Retinal pigment epithelial cell (primary cell): ENCODE measurements at regions not wholly inside any gene's neighbourhood (a gene's known extent, or its start where the extent isn't known, plus 50 kb on each side); places are given as distances from the start of the nearest gene placed in this dataset.

Source experiments
- DNase-seq: peaks from one replicate; pipeline ENCODE4 v3.0.0-alpha.2; 2010; ENCODE audit warnings: low read depth
- H3K4me3 ChIP-seq: 2 replicates; pipeline ENCODE4 v1.5.1; 2011; ENCODE audit warnings: mild to moderate bottlenecking, low read length, control low read depth, moderate library complexity
- TF ChIP-seq, protein P1 (sequence below): conservative IDR thresholded peaks from 2 replicates; pipeline ENCODE4 v1.5.1; 2011; ENCODE audit warnings: low read depth, low read length, control low read depth, inconsistent platforms

DNA sequence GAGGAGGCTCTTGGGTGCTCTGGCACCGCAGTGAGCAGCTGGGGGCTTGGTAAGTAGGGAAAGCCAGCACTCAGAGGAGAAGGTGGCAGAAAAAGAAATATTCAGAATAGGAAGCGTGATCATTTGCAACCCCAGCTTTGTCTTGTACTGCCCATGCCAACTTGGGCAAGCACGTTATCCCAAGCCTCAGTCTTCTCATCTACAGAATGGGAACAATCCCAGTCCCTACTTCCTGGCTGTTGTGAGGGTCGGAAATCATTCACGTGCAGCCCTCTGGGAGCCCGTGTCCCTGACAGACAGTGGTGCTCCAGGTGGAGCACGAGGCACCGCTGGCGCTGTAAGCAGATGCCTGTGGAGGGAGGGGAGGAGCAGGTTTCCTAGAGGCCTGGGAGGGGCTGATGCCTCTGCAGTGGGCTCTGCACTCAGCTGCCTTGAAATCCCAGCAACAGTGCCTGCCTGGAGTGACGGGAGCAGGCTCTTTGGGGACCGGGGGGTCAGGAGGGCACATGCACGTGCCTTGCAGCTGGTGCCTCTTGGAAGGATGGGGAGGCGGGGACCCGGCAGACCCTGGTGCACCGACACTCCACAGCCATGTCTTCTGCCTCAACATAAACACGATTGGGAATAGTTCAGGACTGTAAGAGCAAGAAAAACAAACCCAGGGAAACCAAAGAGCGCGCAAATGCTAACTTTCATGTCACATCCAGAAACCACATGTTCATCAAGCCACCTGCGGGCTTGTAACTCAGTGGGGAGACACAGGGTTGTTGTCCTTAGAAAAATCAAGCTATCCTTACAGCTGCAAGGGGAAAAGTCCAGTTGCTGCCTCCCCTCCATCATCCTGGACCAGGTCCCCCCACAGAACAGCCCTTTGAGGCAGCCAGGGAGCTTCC is 86.5 kb upstream of the DIO3 start:
- DNase-seq, result no peak
- TF ChIP-seq, protein P1, sequence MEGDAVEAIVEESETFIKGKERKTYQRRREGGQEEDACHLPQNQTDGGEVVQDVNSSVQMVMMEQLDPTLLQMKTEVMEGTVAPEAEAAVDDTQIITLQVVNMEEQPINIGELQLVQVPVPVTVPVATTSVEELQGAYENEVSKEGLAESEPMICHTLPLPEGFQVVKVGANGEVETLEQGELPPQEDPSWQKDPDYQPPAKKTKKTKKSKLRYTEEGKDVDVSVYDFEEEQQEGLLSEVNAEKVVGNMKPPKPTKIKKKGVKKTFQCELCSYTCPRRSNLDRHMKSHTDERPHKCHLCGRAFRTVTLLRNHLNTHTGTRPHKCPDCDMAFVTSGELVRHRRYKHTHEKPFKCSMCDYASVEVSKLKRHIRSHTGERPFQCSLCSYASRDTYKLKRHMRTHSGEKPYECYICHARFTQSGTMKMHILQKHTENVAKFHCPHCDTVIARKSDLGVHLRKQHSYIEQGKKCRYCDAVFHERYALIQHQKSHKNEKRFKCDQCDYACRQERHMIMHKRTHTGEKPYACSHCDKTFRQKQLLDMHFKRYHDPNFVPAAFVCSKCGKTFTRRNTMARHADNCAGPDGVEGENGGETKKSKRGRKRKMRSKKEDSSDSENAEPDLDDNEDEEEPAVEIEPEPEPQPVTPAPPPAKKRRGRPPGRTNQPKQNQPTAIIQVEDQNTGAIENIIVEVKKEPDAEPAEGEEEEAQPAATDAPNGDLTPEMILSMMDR, result no peak
- no peak overlapping the region for H3K4me3 ChIP-seq

DNA sequence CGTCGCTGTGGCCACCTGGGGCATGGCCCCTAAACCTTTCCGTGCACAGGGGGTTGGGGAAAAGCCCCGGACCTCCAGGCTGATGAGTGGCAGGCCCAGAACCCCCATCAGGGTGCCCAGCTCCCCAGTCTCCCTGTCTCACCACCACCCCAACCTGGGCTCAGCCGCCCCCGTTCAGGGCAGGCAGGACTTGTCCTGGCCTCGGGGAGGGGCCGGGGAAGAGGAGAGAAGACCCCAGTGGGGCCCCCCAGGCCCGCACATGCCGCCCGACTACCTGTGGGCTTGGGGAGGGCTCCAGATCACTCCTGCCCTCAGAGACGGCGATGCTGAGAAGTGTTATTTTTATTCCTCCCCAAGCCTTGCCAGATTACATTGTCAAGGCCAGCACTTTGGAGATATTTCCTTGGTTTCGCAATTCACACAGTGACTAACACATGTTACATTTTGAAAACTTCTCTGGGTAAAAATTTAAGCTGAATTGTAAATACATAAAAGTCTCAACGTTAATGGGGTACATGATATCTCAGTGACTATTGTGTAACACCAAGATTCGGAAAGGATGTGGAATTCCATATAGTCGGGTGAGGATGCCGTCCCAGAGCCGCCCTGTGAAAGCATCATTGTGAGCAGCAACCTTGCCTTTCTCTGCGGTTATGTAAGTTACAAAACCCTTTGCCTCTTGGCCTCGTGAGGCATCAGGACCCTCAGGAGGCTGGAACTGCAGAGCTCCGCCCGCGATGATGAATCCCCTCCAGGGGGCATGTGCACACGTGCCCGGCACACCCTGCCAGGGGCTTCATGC is 85.6 kb upstream of the DIO3 start:
- H3K4me3 ChIP-seq, result no peak overlapping the region
- no peak for DNase-seq
- TF ChIP-seq, protein P1, result no peak

DNA sequence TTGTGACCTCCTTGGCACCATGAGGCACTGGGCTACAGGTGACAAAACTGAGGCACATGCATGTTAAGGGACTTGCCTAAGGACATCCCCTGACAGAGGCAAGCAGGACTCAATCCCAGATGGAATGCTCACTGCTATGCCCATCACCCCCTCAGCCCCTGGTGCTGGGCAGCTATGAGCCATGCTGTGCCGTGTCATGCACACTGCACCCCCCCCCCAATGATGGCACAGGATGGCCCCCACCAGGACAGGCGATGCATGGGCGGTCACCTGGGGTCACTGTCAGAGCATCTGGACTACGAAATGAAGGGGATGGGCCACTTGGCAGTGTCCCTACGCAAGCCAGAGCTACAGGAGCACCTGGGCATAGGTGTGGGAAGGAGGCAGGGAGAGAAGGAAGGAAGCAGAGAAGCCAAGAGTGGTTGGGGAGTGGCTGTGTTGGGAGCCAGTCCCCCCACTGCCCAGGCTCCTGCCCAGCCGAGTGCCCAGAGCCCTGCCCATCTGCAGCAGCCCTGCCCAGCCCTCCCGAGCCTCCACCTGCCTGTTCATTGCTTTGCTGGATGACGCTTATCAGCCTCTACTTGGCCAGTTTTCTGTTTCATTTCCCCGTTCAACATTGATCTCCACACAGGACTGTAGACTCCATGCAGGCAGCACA is 84.9 kb upstream of the DIO3 start:
- no peak for DNase-seq
- TF ChIP-seq, protein P1, result no peak
- no peak overlapping the region for H3K4me3 ChIP-seq

DNA sequence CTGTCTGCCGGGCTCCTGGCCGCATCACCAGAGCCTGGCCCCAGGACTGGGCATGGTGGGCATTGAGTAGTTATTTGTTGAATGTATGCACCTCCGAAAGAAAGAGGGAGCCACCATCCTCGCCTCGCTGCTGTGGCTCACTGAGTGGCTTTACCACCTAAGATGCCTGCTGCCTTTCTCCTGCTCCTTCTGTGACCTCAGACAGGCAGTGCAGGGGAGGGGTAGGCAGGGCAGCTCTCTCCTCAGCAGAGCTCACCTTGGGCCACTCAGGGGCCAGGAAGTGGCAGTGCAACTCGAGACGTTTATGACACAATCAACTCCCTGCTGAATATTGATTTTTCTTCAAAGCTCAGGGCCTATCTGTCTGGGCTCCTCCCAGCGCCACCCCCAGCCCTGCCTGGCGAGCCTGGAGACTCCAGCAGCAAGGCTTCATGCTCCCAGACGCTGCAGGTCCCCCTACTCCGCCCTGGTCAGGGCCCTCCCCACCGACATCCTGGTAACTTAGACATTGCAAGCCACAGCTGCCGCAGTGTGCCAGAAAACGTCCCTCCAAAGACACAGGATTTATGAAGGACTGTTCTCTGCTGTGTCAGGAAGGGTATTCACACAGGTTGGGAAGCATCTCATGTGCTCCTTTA is 84.3 kb upstream of the DIO3 start:
- TF ChIP-seq, protein P1, result no peak
- no peak for DNase-seq
- no peak overlapping the region for H3K4me3 ChIP-seq

DNA sequence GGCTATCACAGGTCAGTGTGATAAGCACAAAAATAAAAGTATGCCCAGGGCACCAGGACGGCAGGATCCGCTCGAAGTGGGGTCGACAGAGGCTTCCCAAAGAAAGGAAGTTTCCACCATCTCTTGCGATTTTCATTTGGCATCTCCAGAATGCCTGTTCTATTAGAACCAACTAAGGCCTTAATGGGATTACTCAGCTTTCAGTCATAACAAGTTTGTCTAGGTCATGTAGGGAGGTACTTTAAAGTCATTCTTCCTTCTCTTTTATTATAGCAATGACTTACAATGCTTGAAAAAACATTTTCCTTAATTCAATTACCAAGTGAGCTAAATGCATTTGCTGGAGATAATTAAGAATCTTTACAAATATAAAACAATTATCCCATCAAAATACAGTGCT is 83.6 kb upstream of the DIO3 start:
- TF ChIP-seq, protein P1, result no peak
- no peak for DNase-seq
- no peak overlapping the region for H3K4me3 ChIP-seq

DNA sequence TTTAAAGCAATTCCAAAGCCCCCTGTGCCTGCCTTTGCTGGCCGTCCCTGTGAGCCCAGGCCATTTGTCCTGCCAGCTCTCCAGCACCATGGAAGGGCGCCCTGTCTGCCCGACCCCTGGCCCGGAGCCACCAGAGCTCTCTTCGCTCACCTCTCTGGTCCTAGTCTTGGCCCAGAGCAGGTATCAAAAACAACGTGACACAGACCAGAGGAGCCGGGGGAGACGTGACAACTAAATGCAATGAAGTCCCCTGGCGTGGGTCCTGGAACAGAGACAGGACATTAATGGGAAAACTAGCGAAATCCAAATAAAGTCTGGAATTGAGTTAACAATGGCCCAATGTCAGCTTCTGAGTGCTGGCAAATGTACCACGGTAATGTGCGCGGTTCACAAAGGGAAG is 83.2 kb upstream of the DIO3 start:
- no peak for DNase-seq
- H3K4me3 ChIP-seq, result no peak overlapping the region
- TF ChIP-seq, protein P1, result no peak
